ENCODE measurements at regions not wholly inside any gene's neighbourhood (a gene's known extent, or its start where the extent isn't known, plus 50 kb on each side); places are given as distances from the start of the nearest gene placed in this dataset.

DNA sequence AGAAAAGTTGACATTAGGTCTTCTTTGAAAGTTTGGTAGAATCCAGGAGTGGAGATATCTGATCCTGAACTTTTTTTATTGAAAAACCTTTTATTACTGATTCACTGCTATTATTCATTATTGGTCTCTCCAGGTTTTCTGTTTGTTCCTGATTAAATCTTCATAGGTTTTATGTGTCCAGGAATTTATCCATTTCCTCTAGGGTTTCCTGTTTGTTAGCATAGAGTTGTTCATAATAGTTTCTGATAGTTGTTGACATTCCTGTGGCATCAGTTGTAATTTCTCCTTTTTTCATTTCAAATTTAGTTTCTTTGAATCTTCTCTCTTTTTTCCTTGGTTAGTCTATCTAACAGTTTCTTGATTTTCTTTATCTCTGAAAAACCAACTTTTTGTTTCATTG lies 370.3 kb downstream of the SLC6A15 start:
- no peaks in the 10 kb centered on the region for H3K36me3 ChIP-seq
- no peaks in the 10 kb centered on the region for H3K4me1 ChIP-seq
- H3K9me3 ChIP-seq = no peaks in the 10 kb centered on the region
- TF ChIP-seq, protein P1, sequence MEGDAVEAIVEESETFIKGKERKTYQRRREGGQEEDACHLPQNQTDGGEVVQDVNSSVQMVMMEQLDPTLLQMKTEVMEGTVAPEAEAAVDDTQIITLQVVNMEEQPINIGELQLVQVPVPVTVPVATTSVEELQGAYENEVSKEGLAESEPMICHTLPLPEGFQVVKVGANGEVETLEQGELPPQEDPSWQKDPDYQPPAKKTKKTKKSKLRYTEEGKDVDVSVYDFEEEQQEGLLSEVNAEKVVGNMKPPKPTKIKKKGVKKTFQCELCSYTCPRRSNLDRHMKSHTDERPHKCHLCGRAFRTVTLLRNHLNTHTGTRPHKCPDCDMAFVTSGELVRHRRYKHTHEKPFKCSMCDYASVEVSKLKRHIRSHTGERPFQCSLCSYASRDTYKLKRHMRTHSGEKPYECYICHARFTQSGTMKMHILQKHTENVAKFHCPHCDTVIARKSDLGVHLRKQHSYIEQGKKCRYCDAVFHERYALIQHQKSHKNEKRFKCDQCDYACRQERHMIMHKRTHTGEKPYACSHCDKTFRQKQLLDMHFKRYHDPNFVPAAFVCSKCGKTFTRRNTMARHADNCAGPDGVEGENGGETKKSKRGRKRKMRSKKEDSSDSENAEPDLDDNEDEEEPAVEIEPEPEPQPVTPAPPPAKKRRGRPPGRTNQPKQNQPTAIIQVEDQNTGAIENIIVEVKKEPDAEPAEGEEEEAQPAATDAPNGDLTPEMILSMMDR (IDR thresholded peaks at IDR 0.05) = no peak
- DNase-seq (ENCODE audit: low spot score in 2 of 2) = no peak
- no peak overlapping the region for H3K4me3 ChIP-seq
- intact Hi-C loops (cut with DNase I) = no loop called here
- no peaks in the 10 kb centered on the region for H3K27me3 ChIP-seq
- H3K27ac ChIP-seq = no peak overlapping the region

DNA sequence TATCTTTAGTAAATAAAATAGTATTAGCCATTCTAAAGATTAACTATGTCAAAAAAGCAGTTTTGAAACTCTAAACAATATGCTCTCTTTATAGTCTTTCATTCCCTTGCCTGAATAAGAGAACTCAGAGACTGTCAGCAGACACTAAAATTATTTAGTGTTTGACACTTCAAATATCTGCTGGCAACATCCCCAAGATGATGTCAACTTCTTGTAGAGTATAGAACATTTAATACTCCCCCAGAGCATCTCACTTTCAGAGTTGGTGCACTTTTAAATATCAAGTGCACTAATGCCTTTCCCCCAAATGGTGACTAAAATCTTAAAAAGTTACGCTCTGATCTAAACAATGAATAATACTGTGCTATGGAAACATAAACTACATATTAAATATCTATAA lies 374.9 kb downstream of the SLC6A15 start:
- Histone ChIP-seq H3K9me3 (no peaks in the 10 kb centered on the region), H3K4me1 (no peaks in the 10 kb centered on the region), H3K4me3 (no peak overlapping the region), H3K36me3 (no peaks in the 10 kb centered on the region), H3K27ac (no peak overlapping the region), H3K27me3 (no peaks in the 10 kb centered on the region)
- DNase-seq (ENCODE audit: low spot score in 2 of 2) = no peak
- intact Hi-C loops (cut with DNase I) = no loop called here
- TF ChIP-seq, protein P1 (IDR thresholded peaks at IDR 0.05) = no peak

DNA sequence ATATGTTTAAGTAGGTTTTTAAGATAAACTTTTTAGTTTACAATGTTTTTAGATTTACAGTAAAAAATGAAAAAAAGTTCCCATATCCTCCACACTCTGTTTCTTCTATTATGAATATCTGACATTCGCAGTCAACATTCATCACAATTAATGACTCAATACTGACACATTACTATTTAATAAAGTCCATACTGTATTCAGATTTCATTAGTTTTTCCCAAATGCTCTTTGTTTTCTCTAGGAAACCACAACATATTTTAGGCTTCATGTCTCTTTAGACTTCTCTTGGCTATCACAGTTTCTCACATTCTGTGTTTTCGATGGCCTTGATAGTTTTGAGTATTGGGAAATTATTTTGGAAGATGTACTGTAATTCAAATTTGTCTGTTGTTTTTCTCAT lies 399.8 kb downstream of the SLC6A15 start:
- intact Hi-C loops (cut with DNase I) = no loop called here
- TF ChIP-seq, protein P1 (IDR thresholded peaks at IDR 0.05) = no peak
- no peaks in the 10 kb centered on the region for H3K4me1 ChIP-seq

DNA sequence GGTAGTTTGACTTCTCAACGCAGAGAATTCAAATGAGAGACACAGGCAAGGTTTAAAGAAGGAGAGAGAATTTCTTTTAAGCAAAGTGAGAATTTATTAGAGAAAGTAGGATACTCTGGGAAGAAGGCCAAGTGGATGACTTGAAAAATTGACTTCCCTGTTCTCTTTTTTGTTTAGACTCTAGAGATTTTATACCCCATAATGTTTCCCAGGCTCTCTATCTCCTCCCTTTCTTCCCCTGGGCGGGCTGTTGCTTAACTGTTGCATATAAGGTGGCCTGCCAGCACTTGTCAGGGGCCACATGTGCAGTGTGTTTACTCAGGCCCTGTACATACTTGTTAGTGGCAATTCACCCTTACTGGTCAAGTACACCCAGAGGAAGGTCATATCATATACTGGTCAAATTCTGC lies 403.7 kb downstream of the SLC6A15 start:
- Histone ChIP-seq H3K36me3 (no peaks in the 10 kb centered on the region), H3K27me3 (no peaks in the 10 kb centered on the region), H3K9me3 (no peaks in the 10 kb centered on the region), H3K4me1 (no peaks in the 10 kb centered on the region), H3K27ac (no peak overlapping the region), H3K4me3 (no peak overlapping the region)
- intact Hi-C loops (cut with DNase I) = no loop called here
- DNase-seq (ENCODE audit: low spot score in 2 of 2) = no peak
- TF ChIP-seq, protein P1 (IDR thresholded peaks at IDR 0.05) = no peak

More for the DNA sequence above, 399.8 kb downstream of the SLC6A15 start:
- no peak overlapping the region for H3K4me3 ChIP-seq
- no peaks in the 10 kb centered on the region for H3K36me3 ChIP-seq
- no peak overlapping the region for H3K27ac ChIP-seq
- no peaks in the 10 kb centered on the region for H3K27me3 ChIP-seq
- DNase-seq (ENCODE audit: low spot score in 2 of 2) = no peak
- no peaks in the 10 kb centered on the region for H3K9me3 ChIP-seq

DNA sequence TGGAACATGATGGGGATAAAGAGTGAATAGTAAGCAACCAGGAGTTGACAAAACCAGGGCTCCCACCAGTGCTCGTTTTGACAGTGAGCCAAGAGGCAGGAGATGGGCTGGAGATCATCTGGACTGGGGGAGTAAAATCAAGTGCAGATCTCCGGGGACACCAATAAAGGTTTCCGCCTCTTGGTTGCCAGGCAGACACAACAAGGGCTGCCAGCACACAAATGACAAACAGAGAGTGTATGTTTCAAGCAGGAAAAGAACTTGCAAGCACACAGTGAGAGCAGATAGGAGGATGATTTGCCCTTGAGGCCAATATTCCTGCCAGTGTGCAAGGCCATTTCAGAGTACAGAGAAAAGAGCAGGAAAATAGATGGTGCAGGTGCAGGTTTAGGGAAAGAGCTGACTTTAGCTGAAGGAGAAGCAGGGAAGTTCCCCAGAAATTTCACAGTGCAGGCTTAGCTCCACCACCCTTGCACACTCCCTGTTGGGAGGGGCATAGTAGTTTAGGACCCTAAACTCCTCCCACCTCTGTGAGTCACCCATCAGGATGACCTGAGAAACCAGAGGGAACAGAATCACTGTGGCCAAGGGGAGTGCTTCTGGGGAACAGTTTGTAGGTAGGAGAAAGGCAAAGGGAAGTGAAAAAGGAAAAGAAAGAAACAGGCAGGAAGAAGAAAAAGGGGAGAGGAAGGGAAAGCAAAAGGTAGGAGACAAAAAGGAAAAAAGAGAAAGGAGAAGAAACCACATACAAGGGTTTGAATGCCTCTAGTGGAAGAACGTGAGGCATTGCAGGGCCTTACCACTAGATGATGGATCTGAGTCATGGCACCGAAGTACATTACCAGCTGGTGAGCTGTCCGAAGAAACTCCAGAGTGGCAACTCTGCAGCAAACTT lies 404.4 kb downstream of the SLC6A15 start:
- Histone ChIP-seq H3K4me1 (no peaks in the 10 kb centered on the region), H3K9me3 (no peaks in the 10 kb centered on the region), H3K27me3 (no peaks in the 10 kb centered on the region), H3K4me3 (no peak overlapping the region), H3K36me3 (no peaks in the 10 kb centered on the region), H3K27ac (no peak overlapping the region)
- DNase-seq (ENCODE audit: low spot score in 2 of 2) = no peak
- TF ChIP-seq, protein P1 (IDR thresholded peaks at IDR 0.05) = peak in 1 of 3 experiments; percentile 13
- intact Hi-C loops (cut with DNase I) = no loop called here

Measured in ascending aorta (tissue), 2 donors.